GM19372 (cell line): ENCODE measurements at regions not wholly inside any gene's neighbourhood (a gene's known extent, or its start where the extent isn't known, plus 50 kb on each side); places are given as distances from the start of the nearest gene placed in this dataset.
"Not testable (repeated sequence)": the region's sequence is repeated elsewhere in the genome, so short reads cannot be mapped to it uniquely, and the experiment has no call there.

Experiments used
- ATAC-seq: cut with Tn5 transposase; IDR thresholded peaks from one replicate; pipeline ENCODE4 v1.9.1; 2021; ENCODE audit warnings: mild to moderate bottlenecking, low read depth, moderate library complexity; ENCODE audit not compliant: unreplicated experiment

- no peak for ATAC-seq
These were observed 148.1 kb downstream of the PCDH7 start for GRCh38 chr4:30868111-30868895.

GRCh38 chr4:30869387-30869786 lies 149.2 kb downstream of the PCDH7 start:
- ATAC-seq = not testable (repeated sequence)

GRCh38 chr4:30870513-30870912 lies 150.3 kb downstream of the PCDH7 start:
- no peak for ATAC-seq

- no peak for ATAC-seq
These were observed 155.6 kb downstream of the PCDH7 start for GRCh38 chr4:30875658-30876269.

- ATAC-seq = no peak
These were observed 159.9 kb downstream of the PCDH7 start for GRCh38 chr4:30879855-30880598.

- ATAC-seq = no peak
These were observed 161.8 kb downstream of the PCDH7 start for GRCh38 chr4:30881985-30882384.

GRCh38 chr4:30882443-30882842 lies 162.3 kb downstream of the PCDH7 start:
- ATAC-seq = no peak

GRCh38 chr4:30882995-30883675 lies 163.0 kb downstream of the PCDH7 start:
- no peak for ATAC-seq

GRCh38 chr4:30901461-30902451 lies 181.6 kb downstream of the PCDH7 start:
- no peak for ATAC-seq

GRCh38 chr4:30903502-30904214 lies 183.5 kb downstream of the PCDH7 start:
- ATAC-seq = no peak

GRCh38 chr4:30904215-30904555 lies 184.0 kb downstream of the PCDH7 start:
- no peak for ATAC-seq

- ATAC-seq = no peak
These were observed 184.4 kb downstream of the PCDH7 start for GRCh38 chr4:30904588-30904987.

GRCh38 chr4:30912098-30912714 lies 192.0 kb downstream of the PCDH7 start:
- ATAC-seq = no peak

GRCh38 chr4:30916337-30917274 lies 196.4 kb downstream of the PCDH7 start:
- no peak for ATAC-seq

- no peak for ATAC-seq
These were observed 197.8 kb downstream of the PCDH7 start for GRCh38 chr4:30917946-30918345.

GRCh38 chr4:30919458-30919857 lies 199.3 kb downstream of the PCDH7 start:
- ATAC-seq = no peak

- ATAC-seq = no peak
These were observed 199.9 kb downstream of the PCDH7 start for GRCh38 chr4:30920043-30920442.

- no peak for ATAC-seq
These were observed 202.5 kb downstream of the PCDH7 start for GRCh38 chr4:30922625-30923024.
